Spleen (tissue), 11 donors: ENCODE measurements at regions not wholly inside any gene's neighbourhood (a gene's known extent, or its start where the extent isn't known, plus 50 kb on each side); places are given as distances from the start of the nearest gene placed in this dataset.

Experiments
- DNase-seq: peaks from one replicate; pipeline ENCODE4 v3.0.0-alpha.2; 2020
- H3K27ac ChIP-seq, 8 donors: fragments of 200-600 bp; sonication (generic) in 7 of 8; 1 replicate in 4 of 8; 2 replicates in 4 of 8; pipeline versions ENCODE4 v1.5.0 to v1.8.0; 2016 to 2021; ENCODE audit warnings: inconsistent platforms in 4 of 8, mild to moderate bottlenecking in 4 of 8, moderate library complexity in 1 of 8
- H3K27me3 ChIP-seq, 7 donors: fragments of 200-600 bp; sonication (generic) in 6 of 7; replicated peaks in 1 of 7; 1 replicate in 4 of 7; 2 replicates in 3 of 7; pipeline versions ENCODE4 v1.5.0 to v1.8.0; 2016 to 2021; ENCODE audit warnings: inconsistent platforms in 3 of 7, mild to moderate bottlenecking in 1 of 7
- H3K36me3 ChIP-seq, 6 donors: fragments of 200-600 bp; sonication (generic) in 5 of 6; 1 replicate in 4 of 6; 2 replicates in 2 of 6; pipeline versions ENCODE4 v1.5.0 to v1.8.0; 2016 to 2021; ENCODE audit warnings: inconsistent platforms in 2 of 6
- H3K4me1 ChIP-seq, 6 donors: fragments of 200-600 bp; sonication (generic) in 5 of 6; 1 replicate in 3 of 6; 2 replicates in 3 of 6; pipeline versions ENCODE4 v1.5.0 to v1.8.0; 2016 to 2021; ENCODE audit warnings: inconsistent platforms in 3 of 6
- H3K4me3 ChIP-seq, 8 donors: fragments of 200-600 bp; sonication (generic) in 7 of 8; 1 replicate in 4 of 8; 2 replicates in 4 of 8; pipeline versions ENCODE4 v1.5.0 to v1.8.0; 2016 to 2021; ENCODE audit warnings: inconsistent platforms in 4 of 8, mild to moderate bottlenecking in 4 of 8, moderate library complexity in 2 of 8
- H3K9me3 ChIP-seq, 8 donors: fragments of 200-600 bp; sonication (generic) in 7 of 8; 1 replicate in 4 of 8; 2 replicates in 4 of 8; pipeline versions ENCODE4 v1.5.0 to v1.8.0; 2016 to 2021; ENCODE audit warnings: inconsistent platforms in 4 of 8
- POLR2A ChIP-seq, 3 donors: fragments of 450-650 bp; IDR thresholded peaks; one replicate each; pipeline ENCODE4 v1.5.1; 2017; ENCODE audit warnings: antibody characterized with exemption in 3 of 3, mild to moderate bottlenecking in 1 of 3
- POLR2AphosphoS5 ChIP-seq, 3 donors: sonication (generic); formaldehyde crosslinking; IDR thresholded peaks; one replicate each; pipeline ENCODE4 v1.5.1; 2017; ENCODE audit warnings: antibody characterized with exemption in 3 of 3
- WGBS, 5 donors: extraction: QIAGEN DNeasy Blood & Tissue Kit in 3 of 5; methylation state at CpG; one replicate each; pipeline versions ENCODE4 v1.1.5 to v1.1.7; 2013 to 2018; 5-methylcytosine and 5-hydroxymethylcytosine counted together
- intact Hi-C: fragments of 100-400 bp; cut with DNase I; formaldehyde crosslinking; loops from one replicate; pipeline ENCODE4 v1.15.0; 2023; ENCODE audit warnings: low total_unique reads
- TF ChIP-seq, protein P1 (sequence below), 11 experiments: fragments of 200-600 bp in 7 of 11; fragments of 450-650 bp in 4 of 11; sonication (generic) in 4 of 11; IDR thresholded peaks in 8 of 11; conservative IDR thresholded peaks in 3 of 11; 1 replicate in 7 of 11; 2 replicates in 4 of 11; pipeline versions ENCODE4 v1.4.0 to v1.8.0; 2016 to 2021; ENCODE audit warnings: antibody characterized with exemption in 11 of 11, inconsistent platforms in 4 of 11, mild to moderate bottlenecking in 1 of 11
- donor health status: healthy with polysubstance abuse.
- donor health status: DM: no; HTN: no; CAD: no; lungs with moderate emphysema.
- donor health status: DM: no; HTN: no; CAD: no.
- donor health status: Bipolar disorder and iron deficiency.
- donor health status: healthy.
- donor health status: DM: no; HTN: no; CAD: no.
- donor health status: DM: yes; HTN: yes; CAD: no.

DNA sequence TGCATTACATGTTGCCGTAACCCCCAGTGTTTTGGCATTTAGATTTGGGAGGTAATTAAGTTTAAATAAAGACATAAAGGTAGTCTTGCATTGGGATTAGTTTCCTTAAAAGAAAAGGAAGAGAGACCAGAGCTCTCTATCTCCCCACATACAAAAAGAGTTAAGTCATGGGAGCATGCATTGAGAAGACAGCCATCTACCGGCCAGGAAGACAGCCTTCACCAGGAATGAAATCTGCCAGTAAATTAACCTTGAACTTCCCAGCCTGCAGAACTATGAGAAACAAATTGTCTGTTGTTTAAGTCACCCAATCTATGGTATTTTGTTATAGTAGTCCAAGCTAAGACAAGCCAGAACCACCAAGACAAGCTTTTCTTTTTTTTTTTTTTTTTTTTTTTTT is 567.0 kb upstream of the CDH18 start:
- intact Hi-C loops, result no loop called here
- H3K4me3 ChIP-seq, result no peak overlapping the region
- H3K36me3 ChIP-seq, result no peaks in the 10 kb centered on the region
- H3K27me3 ChIP-seq, result no peaks in the 10 kb centered on the region
- no peak overlapping the region for H3K27ac ChIP-seq
- no peaks in the 10 kb centered on the region for H3K4me1 ChIP-seq
- H3K9me3 ChIP-seq, result peaks cover 0 to 2% (median 0%) of the 10 kb centered on the region in 8 donors
- no peak for DNase-seq
- 74 to 88% (median 82%) methylated on average over 2 of the region's 2 CpGs for WGBS, 5 donors
- TF ChIP-seq POLR2AphosphoS5 (IDR thresholded peaks at IDR 0.05) (no peak), POLR2A (IDR thresholded peaks at IDR 0.05) (no peak)
- TF ChIP-seq, protein P1, sequence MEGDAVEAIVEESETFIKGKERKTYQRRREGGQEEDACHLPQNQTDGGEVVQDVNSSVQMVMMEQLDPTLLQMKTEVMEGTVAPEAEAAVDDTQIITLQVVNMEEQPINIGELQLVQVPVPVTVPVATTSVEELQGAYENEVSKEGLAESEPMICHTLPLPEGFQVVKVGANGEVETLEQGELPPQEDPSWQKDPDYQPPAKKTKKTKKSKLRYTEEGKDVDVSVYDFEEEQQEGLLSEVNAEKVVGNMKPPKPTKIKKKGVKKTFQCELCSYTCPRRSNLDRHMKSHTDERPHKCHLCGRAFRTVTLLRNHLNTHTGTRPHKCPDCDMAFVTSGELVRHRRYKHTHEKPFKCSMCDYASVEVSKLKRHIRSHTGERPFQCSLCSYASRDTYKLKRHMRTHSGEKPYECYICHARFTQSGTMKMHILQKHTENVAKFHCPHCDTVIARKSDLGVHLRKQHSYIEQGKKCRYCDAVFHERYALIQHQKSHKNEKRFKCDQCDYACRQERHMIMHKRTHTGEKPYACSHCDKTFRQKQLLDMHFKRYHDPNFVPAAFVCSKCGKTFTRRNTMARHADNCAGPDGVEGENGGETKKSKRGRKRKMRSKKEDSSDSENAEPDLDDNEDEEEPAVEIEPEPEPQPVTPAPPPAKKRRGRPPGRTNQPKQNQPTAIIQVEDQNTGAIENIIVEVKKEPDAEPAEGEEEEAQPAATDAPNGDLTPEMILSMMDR (IDR thresholded peaks at IDR 0.05 in 8 of 11, conservative IDR thresholded peaks at IDR 0.05 in 3 of 11), result no peak

DNA sequence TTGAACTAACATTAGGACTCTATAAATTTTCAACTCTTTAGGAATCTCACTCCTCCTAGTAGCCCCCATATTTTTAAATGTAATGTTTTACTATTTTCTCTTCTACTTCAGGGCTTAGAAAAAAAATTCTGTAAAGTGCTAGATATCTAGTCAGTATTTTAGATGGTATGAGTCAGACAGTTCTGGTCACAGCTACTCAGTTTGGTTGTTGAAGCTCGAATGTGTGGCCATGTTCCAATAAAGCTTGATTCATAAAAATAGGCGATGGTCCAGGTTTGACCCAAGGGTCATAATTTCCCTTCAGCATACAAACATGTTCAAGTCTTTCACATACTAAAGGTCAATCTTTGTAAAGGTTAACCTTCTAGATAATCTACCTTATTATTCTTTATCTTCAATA is 566.0 kb upstream of the CDH18 start:
- Histone ChIP-seq H3K27ac (no peak overlapping the region), H3K36me3 (no peaks in the 10 kb centered on the region), H3K27me3 (no peaks in the 10 kb centered on the region), H3K4me3 (no peak overlapping the region), H3K9me3 (peaks cover 0 to 2% (median 0%) of the 10 kb centered on the region in 8 donors), H3K4me1 (no peaks in the 10 kb centered on the region)
- intact Hi-C loops, result no loop called here
- 72 to 84% (median 81%) methylated on average over 2 of the region's 2 CpGs for WGBS, 5 donors
- TF ChIP-seq, protein P1 (IDR thresholded peaks at IDR 0.05 in 8 of 11, conservative IDR thresholded peaks at IDR 0.05 in 3 of 11), result no peak
- TF ChIP-seq POLR2A (IDR thresholded peaks at IDR 0.05) (no peak), POLR2AphosphoS5 (IDR thresholded peaks at IDR 0.05) (no peak)
- DNase-seq, result no peak

DNA sequence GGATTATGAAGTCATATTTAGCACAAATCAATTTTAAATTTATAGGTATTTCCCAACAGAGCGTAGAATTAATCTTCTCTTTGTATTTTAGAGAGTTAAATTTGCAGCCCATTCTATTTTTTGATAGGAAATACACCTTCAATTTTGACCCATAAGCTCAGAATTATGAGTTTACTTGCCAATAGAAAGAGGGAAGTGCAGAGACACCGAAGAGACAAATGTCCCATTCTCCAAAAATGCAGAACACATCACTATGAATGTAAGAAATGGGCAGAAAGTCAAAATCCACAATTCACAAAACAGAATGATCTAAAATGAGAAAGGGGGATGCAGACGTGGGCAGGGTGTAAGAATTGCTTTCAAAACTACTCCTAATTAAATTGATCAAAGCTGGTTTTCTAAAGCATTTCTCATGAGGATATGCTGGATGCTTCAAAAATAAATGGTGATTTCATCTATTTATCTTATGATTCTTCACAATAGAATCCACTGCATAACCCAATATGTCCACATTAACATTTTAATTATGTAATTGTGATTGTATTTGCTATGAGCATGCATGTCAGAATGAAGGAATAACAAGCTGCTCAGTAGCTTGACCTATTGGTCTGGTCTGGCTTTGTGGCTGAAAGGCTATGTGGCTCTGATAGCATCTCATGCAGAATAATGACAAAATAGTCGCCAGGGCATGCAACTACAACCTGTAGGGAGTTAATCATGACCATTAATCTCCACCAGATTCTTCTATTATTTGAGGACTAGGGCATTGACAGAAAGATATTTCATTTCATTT is 550.1 kb upstream of the CDH18 start:
- Histone ChIP-seq H3K4me3 (no peak overlapping the region), H3K4me1 (no peaks in the 10 kb centered on the region), H3K27me3 (no peaks in the 10 kb centered on the region), H3K36me3 (no peaks in the 10 kb centered on the region), H3K9me3 (peaks cover 0 to 8% (median 0%) of the 10 kb centered on the region in 8 donors), H3K27ac (no peak overlapping the region)
- TF ChIP-seq, protein P1 (IDR thresholded peaks at IDR 0.05 in 8 of 11, conservative IDR thresholded peaks at IDR 0.05 in 3 of 11), result no peak
- TF ChIP-seq POLR2A (IDR thresholded peaks at IDR 0.05) (no peak), POLR2AphosphoS5 (IDR thresholded peaks at IDR 0.05) (no peak)
- intact Hi-C loops, result no loop called here
- WGBS, 5 donors, result 63 to 80% (median 69%) methylated on average over 4 of the region's 4 CpGs
- no peak for DNase-seq

DNA sequence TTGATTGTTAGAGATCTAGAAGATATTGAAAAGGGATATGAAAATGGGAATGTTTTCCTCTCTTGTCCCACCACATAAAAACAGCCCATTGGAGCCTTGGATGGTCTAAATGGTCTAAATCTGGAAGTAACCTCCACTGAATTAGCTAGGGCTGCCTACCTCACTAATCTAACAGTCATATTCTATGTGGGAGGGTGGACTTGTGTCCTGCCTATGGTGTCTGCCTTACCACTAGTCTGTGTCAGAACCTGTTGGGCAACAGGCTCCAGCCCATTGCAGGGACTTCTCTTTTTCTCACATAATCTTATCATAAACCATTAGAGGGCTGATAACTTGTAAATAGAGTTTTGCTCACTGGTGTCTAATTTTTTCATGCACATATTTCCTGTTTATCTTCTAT is 548.8 kb upstream of the CDH18 start:
- intact Hi-C loops, result no loop called here
- Histone ChIP-seq H3K9me3 (peaks cover 0 to 8% (median 0%) of the 10 kb centered on the region in 8 donors), H3K27me3 (no peaks in the 10 kb centered on the region), H3K4me3 (no peak overlapping the region), H3K27ac (no peak overlapping the region), H3K36me3 (no peaks in the 10 kb centered on the region), H3K4me1 (no peaks in the 10 kb centered on the region)
- DNase-seq, result no peak
- TF ChIP-seq POLR2AphosphoS5 (IDR thresholded peaks at IDR 0.05) (no peak), POLR2A (IDR thresholded peaks at IDR 0.05) (no peak)
- TF ChIP-seq, protein P1 (IDR thresholded peaks at IDR 0.05 in 8 of 11, conservative IDR thresholded peaks at IDR 0.05 in 3 of 11), result no peak
